GM18498 (cell line): ENCODE measurements at regions not wholly inside any gene's neighbourhood (a gene's known extent, or its start where the extent isn't known, plus 50 kb on each side); places are given as distances from the start of the nearest gene placed in this dataset.
"Not testable (repeated sequence)": the region's sequence is repeated elsewhere in the genome, so short reads cannot be mapped to it uniquely, and the experiment has no call there.

Experiments
- ATAC-seq: cut with Tn5 transposase; IDR thresholded peaks from one replicate; pipeline ENCODE4 v1.9.1; 2021; ENCODE audit warnings: mild to moderate bottlenecking, moderate library complexity; ENCODE audit not compliant: unreplicated experiment

- ATAC-seq, result no peak
Observed at GRCh38 chr13:86840250-86841191, 830.6 kb upstream of the SLITRK5 start.

GRCh38 chr13:86841264-86841663 lies 829.9 kb upstream of the SLITRK5 start:
- no peak for ATAC-seq

- ATAC-seq, result no peak
Observed at GRCh38 chr13:86846501-86846900, 824.7 kb upstream of the SLITRK5 start.

- ATAC-seq, result no peak
Observed at GRCh38 chr13:86848716-86849115, 822.5 kb upstream of the SLITRK5 start.

DNA sequence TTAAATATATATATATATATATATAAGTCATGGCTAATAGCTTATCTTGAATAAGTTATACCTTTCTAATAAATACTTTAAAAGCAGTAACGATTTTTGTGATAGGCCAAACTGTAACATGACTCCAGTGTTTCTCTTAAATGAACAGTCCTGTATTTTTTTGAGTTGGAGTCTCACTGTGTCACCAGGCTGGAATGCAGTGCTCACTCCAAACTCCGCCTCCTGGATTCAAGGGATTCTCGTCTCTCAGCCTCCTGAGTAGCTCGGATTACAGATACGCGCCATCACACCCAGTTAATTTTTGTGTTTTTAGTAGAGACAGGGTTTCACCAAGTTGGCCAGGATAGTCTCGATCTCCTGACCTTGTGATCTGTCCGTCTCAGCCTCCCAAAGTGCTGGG lies 814.2 kb upstream of the SLITRK5 start:
- ATAC-seq, result no peak

DNA sequence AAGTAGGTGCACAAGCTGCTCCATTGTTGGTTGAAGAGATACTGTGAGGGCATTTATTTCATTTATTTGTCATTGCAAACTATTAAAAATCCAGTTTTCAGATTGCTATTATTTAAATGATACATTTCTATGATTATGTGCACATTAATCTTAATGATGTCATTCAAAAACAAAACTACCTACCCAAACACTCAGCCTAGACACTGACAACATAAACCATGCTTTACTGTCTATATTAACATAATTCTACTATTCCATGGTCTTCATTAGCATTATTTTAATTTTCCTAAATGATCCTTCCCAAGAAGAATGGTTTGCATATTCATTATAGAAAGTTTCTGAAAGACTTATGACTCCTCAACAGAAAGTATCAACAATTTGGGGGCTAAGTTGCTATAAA lies 813.0 kb upstream of the SLITRK5 start:
- ATAC-seq, result no peak

- ATAC-seq, result no peak
Observed at GRCh38 chr13:86862137-86862536, 809.0 kb upstream of the SLITRK5 start.

DNA sequence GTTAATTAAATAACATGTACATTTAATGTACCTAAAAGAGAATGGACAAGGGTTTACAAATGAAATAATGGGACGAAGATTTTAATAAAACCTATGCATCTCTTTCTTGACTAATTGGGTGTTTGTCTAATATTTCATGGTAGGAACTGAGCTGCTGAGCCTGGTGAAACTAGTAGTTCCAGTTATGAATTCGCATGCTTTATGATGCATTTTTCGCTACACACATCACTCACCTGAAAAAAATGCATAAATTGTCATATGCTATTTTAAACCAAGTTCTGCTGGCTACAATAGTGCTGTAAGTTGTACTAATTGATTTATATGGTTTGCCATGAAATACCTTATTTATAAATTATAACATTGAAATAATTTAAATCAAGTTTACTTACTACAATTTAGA lies 806.8 kb upstream of the SLITRK5 start:
- ATAC-seq, result no peak

DNA sequence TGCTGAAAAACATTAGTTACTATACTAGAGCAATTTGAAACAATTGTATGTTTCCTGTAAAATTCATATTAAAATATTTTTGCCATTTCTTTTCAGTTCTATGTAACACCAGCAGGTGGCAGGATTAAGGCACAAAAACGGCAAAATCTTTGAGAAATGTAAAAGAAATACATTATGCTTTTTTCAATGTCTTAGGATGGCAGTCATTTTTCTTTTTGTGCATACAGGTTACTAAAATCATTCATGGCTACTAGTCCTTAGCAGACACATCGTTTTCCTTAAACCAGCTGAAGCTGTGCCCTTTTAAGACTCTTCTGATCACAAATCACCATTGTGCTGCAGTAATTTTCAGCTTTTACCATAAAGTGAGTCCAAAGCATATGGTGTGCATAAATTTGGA lies 800.7 kb upstream of the SLITRK5 start:
- ATAC-seq, result no peak

- ATAC-seq, result no peak
Observed at GRCh38 chr13:86877441-86877840, 793.7 kb upstream of the SLITRK5 start.

GRCh38 chr13:86878781-86879180 lies 792.4 kb upstream of the SLITRK5 start:
- no peak for ATAC-seq

- no peak for ATAC-seq
Observed at GRCh38 chr13:86881390-86881789, 789.8 kb upstream of the SLITRK5 start.

DNA sequence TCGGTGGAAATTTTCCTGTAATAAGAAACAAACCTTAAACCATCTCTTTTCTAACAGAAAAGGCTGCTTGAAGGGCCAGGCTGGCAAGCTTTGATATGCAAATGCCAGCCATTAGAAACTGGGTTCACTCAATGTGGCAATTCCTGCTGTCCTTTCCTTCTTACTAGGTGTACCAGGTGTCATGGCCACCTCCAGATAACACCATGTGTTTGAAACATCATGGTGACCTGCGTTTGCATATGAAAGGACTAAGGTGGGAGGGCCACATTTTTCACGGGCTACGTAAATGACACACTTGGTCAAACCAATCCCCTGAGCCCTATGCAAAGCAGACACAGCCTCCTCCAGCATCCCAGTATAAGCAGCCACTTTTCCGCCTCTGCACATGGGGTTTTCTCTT lies 789.1 kb upstream of the SLITRK5 start:
- ATAC-seq, result no peak

GRCh38 chr13:86882835-86883234 lies 788.3 kb upstream of the SLITRK5 start:
- no peak for ATAC-seq

DNA sequence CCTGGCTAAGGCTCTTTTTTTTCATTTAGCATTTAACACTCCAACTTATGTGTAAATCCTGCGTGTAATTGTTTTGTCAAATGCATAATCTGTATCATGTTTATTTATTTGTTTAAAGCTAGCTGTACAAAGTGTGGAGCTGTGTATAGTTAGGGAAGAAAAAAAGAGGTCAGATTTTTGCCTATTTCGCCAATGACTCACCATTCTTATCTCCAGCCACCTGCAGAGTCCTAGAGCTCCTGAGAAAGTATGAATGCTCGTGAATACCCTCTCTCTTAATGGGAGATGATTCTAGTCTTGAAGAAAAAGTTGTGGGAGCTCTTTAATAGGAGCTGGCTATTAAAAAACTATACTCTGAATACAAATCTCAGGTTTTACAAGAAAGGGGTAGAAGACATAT lies 778.8 kb upstream of the SLITRK5 start:
- ATAC-seq, result no peak

DNA sequence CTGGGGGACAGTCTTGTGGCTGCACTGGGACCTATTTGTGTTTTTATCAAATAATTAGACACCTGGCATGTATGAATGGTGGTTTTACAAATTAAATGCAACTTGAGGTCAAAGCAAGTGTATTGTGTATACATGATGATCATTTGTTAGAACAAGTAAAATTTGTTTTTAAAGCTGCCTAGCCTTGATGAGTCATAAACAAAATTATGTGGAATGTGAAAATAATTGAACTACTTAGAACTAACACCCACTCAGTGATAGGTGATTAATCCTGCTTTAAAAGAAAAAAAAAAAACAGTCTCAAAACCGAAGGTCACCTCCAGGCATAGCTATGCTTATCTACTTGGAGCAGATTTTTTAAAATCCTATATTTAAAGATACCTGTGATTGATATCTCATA lies 770.3 kb upstream of the SLITRK5 start:
- no peak for ATAC-seq

DNA sequence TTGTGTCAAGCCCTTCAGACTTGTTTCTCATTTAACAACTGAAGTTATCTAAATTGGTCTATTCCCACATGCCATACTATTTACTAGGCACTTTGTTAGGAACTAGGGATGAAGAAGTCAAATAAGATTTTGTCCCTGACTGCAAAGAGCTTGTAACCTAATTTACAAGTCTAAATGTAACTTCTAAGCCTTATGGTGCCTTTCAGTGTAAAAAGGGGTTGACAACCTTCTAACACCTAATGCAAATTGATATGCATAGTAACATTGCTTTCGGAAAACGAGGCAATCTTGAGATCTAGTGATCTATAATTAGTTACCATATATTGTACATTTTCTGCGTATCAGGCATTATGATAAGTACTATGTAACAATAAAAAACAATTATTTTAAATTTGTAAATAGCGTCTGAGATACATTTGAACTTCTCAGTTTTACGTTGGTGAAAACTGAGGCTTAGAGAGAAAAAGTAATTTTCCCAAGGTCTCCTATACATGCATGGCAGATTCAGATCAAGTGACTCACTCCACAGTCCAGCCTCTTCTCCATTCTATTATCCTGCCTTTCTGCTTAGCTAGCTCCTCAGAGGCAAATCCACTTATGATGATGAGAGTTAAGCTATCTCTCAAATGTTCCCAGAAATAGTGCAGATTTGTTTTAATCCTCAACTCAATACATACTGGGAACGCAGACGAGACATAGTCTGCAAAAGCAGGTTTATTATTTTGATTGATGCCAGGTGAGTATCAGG lies 764.9 kb upstream of the SLITRK5 start:
- ATAC-seq, result no peak

DNA sequence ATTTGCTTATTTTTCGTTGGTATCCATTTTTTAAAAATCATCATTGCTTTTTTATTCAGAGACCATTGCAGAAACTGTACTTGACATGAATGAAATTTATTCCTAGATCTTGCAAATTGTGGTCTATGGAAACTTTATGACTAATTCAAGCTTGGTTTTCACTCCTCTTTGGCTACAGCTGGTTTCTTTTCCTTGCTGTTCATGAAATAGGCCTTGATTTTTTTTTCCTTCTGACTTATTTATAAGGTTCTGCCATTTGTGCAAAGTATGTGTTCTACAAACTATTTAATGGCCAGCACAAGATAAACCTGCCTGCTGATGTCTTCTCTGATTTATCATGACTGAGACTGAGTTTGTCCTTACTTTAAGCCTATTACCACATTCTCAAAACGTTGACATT lies 764.0 kb upstream of the SLITRK5 start:
- no peak for ATAC-seq

- no peak for ATAC-seq
Observed at GRCh38 chr13:86909318-86909717, 761.9 kb upstream of the SLITRK5 start.

DNA sequence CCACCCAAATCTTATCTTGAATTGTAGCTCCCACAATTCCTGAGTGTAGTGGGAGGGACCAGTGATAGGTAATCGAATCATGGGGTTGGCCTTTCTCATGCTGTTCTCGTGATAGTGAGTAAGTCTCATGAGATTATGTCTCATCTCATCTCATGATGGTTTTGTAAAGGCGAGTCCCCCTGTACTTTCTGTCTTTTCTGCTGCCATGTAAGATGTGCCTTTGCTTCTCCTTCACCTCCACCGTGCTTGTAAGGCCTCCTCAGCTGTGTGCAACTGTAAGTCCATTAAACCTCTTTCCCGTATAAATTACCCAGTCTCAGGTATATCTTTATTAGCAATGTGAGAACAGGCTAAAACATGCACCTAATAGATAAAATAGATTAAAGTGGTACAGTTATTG lies 756.4 kb upstream of the SLITRK5 start:
- no peak for ATAC-seq

- not testable (repeated sequence) for ATAC-seq
Observed at GRCh38 chr13:86917438-86917837, 753.7 kb upstream of the SLITRK5 start.

- ATAC-seq, result no peak
Observed at GRCh38 chr13:86918682-86919081, 752.5 kb upstream of the SLITRK5 start.
